GM12878 (cell line): ENCODE measurements at regions not wholly inside any gene's neighbourhood (a gene's known extent, or its start where the extent isn't known, plus 50 kb on each side); places are given as distances from the start of the nearest gene placed in this dataset.

ENCODE experiments used
- CBFB ChIP-seq: IDR thresholded peaks from 2 replicates; pipeline ENCODE4 v1.6.1; 2016; ENCODE audit warnings: antibody characterized with exemption, low read depth
- CBX5 ChIP-seq: sonication (generic); IDR thresholded peaks from 2 replicates; pipeline ENCODE4 v1.6.1; 2016; ENCODE audit warnings: low read depth, moderate library complexity, mild to moderate bottlenecking, inconsistent platforms
- CHD1 ChIP-seq: IDR thresholded peaks from 2 replicates; pipeline ENCODE4 v1.6.1; 2012; ENCODE audit warnings: low read depth, low read length, improper control_type of control experiment
- CREB1 ChIP-seq: IDR thresholded peaks from 2 replicates; pipeline ENCODE4 v1.6.1; 2012; ENCODE audit warnings: low read depth, mild to moderate bottlenecking, inconsistent platforms
- EZH2 ChIP-seq: IDR thresholded peaks from 2 replicates; pipeline ENCODE4 v1.6.1; 2012; ENCODE audit warnings: low read depth, mild to moderate bottlenecking, control low read depth, inconsistent platforms, low read length, borderline replicate concordance; ENCODE audit not compliant: control insufficient read depth
- FOXM1 ChIP-seq: IDR thresholded peaks from 2 replicates; pipeline ENCODE4 v1.6.1; 2012; ENCODE audit warnings: low read depth, mild to moderate bottlenecking, inconsistent platforms, low read length, moderate library complexity
- MTA3 ChIP-seq: IDR thresholded peaks from 2 replicates; pipeline ENCODE4 v1.6.1; 2012; ENCODE audit warnings: low read length, inconsistent platforms, borderline replicate concordance
- POLR2A ChIP-seq: IDR thresholded peaks from 2 replicates; pipeline ENCODE4 v1.6.1; 2011; ENCODE audit warnings: low read depth, mild to moderate bottlenecking, low read length
- POLR2AphosphoS5 ChIP-seq: IDR thresholded peaks from 2 replicates; pipeline ENCODE4 v1.6.1; 2011; ENCODE audit warnings: mild to moderate bottlenecking, low read length, inconsistent platforms
- RFX5 ChIP-seq: IDR thresholded peaks from 2 replicates; pipeline ENCODE4 v1.6.1; 2011; ENCODE audit warnings: low read depth, low read length, improper control_type of control experiment
- TF ChIP-seq, protein P1 (sequence below), 3 experiments: IDR thresholded peaks in 2 of 3; conservative IDR thresholded peaks in 1 of 3; 2 replicates each; pipeline ENCODE4 v1.5.1; 2011; ENCODE audit warnings: low read depth in 3 of 3, low read length in 3 of 3, mild to moderate bottlenecking in 3 of 3, control low read depth in 2 of 3, moderate library complexity in 2 of 3, inconsistent platforms in 1 of 3, mixed read lengths in 1 of 3; ENCODE audit not compliant: control insufficient read depth in 2 of 3, insufficient read depth in 1 of 3; ENCODE audit errors: extremely low read depth in 1 of 3
- TF ChIP-seq, protein P2 (sequence below): fragments of 450-650 bp; IDR thresholded peaks from 2 replicates; pipeline ENCODE4 v1.6.1; 2017; ENCODE audit warnings: mild to moderate bottlenecking
- TF ChIP-seq, protein P3 (sequence below): IDR thresholded peaks from 2 replicates; pipeline ENCODE4 v1.6.1; 2012; ENCODE audit warnings: mild to moderate bottlenecking, low read depth, low read length
- TF ChIP-seq, protein P4 (sequence below): fragments of 450-650 bp; IDR thresholded peaks from 2 replicates; pipeline ENCODE4 v1.6.1; 2017; ENCODE audit warnings: mild to moderate bottlenecking, low read depth, inconsistent platforms; ENCODE audit not compliant: poor library complexity, severe bottlenecking

DNA sequence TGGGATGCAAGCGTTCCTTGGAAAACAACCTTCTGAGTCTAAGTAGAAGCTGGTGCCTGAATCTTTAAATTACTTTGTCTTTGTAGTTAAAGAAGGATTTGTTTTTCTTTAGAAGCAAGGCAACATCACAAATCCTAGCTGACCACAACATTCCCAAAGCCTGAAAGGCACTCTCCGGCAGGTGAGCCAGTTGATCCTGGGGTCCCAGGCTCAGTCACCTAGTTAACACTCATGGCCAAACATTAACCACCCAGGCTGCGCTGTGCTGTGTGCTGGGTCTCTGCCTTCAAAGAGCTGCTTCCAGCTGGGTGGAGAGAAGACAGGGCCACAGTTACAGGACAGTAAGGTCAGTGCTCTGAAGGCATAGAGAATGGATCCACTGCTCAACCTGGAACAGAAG lies 120.0 kb upstream of the TRIB2 start:
- TF ChIP-seq CREB1 (no peak), RFX5 (no peak), CBX5 (no peak), CBFB (no peak), FOXM1 (no peak), EZH2 (no peak), POLR2A (no peak), CHD1 (no peak), MTA3 (no peak), POLR2AphosphoS5 (no peak)
- TF ChIP-seq, protein P1, sequence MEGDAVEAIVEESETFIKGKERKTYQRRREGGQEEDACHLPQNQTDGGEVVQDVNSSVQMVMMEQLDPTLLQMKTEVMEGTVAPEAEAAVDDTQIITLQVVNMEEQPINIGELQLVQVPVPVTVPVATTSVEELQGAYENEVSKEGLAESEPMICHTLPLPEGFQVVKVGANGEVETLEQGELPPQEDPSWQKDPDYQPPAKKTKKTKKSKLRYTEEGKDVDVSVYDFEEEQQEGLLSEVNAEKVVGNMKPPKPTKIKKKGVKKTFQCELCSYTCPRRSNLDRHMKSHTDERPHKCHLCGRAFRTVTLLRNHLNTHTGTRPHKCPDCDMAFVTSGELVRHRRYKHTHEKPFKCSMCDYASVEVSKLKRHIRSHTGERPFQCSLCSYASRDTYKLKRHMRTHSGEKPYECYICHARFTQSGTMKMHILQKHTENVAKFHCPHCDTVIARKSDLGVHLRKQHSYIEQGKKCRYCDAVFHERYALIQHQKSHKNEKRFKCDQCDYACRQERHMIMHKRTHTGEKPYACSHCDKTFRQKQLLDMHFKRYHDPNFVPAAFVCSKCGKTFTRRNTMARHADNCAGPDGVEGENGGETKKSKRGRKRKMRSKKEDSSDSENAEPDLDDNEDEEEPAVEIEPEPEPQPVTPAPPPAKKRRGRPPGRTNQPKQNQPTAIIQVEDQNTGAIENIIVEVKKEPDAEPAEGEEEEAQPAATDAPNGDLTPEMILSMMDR (IDR thresholded peaks at IDR 0.05 in 2 of 3, conservative IDR thresholded peaks at IDR 0.05 in 1 of 3; ENCODE audit: control insufficient read depth in 2 of 3, extremely low read depth in 1 of 3, insufficient read depth in 1 of 3, low read depth in 3 of 3, low read length in 3 of 3): no peak
- TF ChIP-seq, protein P2, sequence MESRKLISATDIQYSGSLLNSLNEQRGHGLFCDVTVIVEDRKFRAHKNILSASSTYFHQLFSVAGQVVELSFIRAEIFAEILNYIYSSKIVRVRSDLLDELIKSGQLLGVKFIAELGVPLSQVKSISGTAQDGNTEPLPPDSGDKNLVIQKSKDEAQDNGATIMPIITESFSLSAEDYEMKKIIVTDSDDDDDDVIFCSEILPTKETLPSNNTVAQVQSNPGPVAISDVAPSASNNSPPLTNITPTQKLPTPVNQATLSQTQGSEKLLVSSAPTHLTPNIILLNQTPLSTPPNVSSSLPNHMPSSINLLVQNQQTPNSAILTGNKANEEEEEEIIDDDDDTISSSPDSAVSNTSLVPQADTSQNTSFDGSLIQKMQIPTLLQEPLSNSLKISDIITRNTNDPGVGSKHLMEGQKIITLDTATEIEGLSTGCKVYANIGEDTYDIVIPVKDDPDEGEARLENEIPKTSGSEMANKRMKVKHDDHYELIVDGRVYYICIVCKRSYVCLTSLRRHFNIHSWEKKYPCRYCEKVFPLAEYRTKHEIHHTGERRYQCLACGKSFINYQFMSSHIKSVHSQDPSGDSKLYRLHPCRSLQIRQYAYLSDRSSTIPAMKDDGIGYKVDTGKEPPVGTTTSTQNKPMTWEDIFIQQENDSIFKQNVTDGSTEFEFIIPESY: no peak
- TF ChIP-seq, protein P3, sequence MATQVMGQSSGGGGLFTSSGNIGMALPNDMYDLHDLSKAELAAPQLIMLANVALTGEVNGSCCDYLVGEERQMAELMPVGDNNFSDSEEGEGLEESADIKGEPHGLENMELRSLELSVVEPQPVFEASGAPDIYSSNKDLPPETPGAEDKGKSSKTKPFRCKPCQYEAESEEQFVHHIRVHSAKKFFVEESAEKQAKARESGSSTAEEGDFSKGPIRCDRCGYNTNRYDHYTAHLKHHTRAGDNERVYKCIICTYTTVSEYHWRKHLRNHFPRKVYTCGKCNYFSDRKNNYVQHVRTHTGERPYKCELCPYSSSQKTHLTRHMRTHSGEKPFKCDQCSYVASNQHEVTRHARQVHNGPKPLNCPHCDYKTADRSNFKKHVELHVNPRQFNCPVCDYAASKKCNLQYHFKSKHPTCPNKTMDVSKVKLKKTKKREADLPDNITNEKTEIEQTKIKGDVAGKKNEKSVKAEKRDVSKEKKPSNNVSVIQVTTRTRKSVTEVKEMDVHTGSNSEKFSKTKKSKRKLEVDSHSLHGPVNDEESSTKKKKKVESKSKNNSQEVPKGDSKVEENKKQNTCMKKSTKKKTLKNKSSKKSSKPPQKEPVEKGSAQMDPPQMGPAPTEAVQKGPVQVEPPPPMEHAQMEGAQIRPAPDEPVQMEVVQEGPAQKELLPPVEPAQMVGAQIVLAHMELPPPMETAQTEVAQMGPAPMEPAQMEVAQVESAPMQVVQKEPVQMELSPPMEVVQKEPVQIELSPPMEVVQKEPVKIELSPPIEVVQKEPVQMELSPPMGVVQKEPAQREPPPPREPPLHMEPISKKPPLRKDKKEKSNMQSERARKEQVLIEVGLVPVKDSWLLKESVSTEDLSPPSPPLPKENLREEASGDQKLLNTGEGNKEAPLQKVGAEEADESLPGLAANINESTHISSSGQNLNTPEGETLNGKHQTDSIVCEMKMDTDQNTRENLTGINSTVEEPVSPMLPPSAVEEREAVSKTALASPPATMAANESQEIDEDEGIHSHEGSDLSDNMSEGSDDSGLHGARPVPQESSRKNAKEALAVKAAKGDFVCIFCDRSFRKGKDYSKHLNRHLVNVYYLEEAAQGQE: no peak
- TF ChIP-seq, protein P4, sequence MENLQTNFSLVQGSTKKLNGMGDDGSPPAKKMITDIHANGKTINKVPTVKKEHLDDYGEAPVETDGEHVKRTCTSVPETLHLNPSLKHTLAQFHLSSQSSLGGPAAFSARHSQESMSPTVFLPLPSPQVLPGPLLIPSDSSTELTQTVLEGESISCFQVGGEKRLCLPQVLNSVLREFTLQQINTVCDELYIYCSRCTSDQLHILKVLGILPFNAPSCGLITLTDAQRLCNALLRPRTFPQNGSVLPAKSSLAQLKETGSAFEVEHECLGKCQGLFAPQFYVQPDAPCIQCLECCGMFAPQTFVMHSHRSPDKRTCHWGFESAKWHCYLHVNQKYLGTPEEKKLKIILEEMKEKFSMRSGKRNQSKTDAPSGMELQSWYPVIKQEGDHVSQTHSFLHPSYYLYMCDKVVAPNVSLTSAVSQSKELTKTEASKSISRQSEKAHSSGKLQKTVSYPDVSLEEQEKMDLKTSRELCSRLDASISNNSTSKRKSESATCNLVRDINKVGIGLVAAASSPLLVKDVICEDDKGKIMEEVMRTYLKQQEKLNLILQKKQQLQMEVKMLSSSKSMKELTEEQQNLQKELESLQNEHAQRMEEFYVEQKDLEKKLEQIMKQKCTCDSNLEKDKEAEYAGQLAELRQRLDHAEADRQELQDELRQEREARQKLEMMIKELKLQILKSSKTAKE: no peak
